Activated CD4-positive, alpha-beta memory T cell treated with anti-CD3 and anti-CD28 coated beads for 36 hours (primary cell): ENCODE measurements at regions not wholly inside any gene's neighbourhood (a gene's known extent, or its start where the extent isn't known, plus 50 kb on each side); places are given as distances from the start of the nearest gene placed in this dataset.

Experiments used
- CTCF ChIA-PET: fragments of 350-600 bp; sonication (Branson Sonifier 250); formaldehyde crosslinking; loops from one replicate; lab custom pipeline; 2021; ENCODE audit warnings: antibody characterized with exemption, inconsistent platforms; lab: Charles Lee
- POLR2A ChIA-PET: fragments of 350-600 bp; sonication (Branson Sonifier 250); formaldehyde crosslinking; loops from one replicate; lab custom pipeline; 2021; ENCODE audit warnings: antibody characterized with exemption; lab: Charles Lee
- DNase-seq: peaks from one replicate; pipeline ENCODE4 v3.0.0-alpha.2; 2020
- H3K27ac Mint-ChIP-seq: one replicate; pipeline ENCODE4 v1.8.0; 2021; ENCODE audit warnings: mixed read lengths
- H3K27me3 Mint-ChIP-seq: one replicate; pipeline ENCODE4 v1.8.0; 2021; ENCODE audit warnings: mixed read lengths
- H3K36me3 Mint-ChIP-seq: one replicate; pipeline ENCODE4 v1.8.0; 2021; ENCODE audit warnings: mixed read lengths
- H3K4me1 Mint-ChIP-seq: one replicate; pipeline ENCODE4 v1.8.0; 2021; ENCODE audit warnings: low read depth, mixed read lengths
- H3K4me3 Mint-ChIP-seq: one replicate; pipeline ENCODE4 v1.8.0; 2021; ENCODE audit warnings: mild to moderate bottlenecking, mixed read lengths
- H3K9me3 Mint-ChIP-seq: one replicate; pipeline ENCODE4 v1.8.0; 2021; ENCODE audit warnings: mixed read lengths
- intact Hi-C: fragments of 100-400 bp; cut with micrococcal nuclease; formaldehyde crosslinking; loops from one replicate; pipeline ENCODE4 v1.15.1; 2023

- DNase-seq = no peak
- ChIA-PET POLR2A (no interaction called here), CTCF (no interaction called here)
- H3K4me1 Mint-ChIP-seq = no peaks in the 10 kb centered on the region
- no peak overlapping the region for H3K4me3 Mint-ChIP-seq
- no peaks in the 10 kb centered on the region for H3K9me3 Mint-ChIP-seq
- intact Hi-C loops = no loop called here
- no peaks in the 10 kb centered on the region for H3K36me3 Mint-ChIP-seq
- H3K27me3 Mint-ChIP-seq = no peaks in the 10 kb centered on the region
- H3K27ac Mint-ChIP-seq = no peak overlapping the region
Observed at GRCh38 chr2:180367815-180368214, 360.7 kb upstream of the CWC22 start.

- DNase-seq = no peak
- no peak overlapping the region for H3K4me3 Mint-ChIP-seq
- no peaks in the 10 kb centered on the region for H3K27me3 Mint-ChIP-seq
- H3K9me3 Mint-ChIP-seq = no peaks in the 10 kb centered on the region
- ChIA-PET POLR2A (no interaction called here), CTCF (no interaction called here)
- H3K4me1 Mint-ChIP-seq = no peaks in the 10 kb centered on the region
- H3K27ac Mint-ChIP-seq = no peak overlapping the region
- intact Hi-C loops = no loop called here
- H3K36me3 Mint-ChIP-seq = no peaks in the 10 kb centered on the region
Observed at GRCh38 chr2:180366481-180366880, 359.4 kb upstream of the CWC22 start.

DNA sequence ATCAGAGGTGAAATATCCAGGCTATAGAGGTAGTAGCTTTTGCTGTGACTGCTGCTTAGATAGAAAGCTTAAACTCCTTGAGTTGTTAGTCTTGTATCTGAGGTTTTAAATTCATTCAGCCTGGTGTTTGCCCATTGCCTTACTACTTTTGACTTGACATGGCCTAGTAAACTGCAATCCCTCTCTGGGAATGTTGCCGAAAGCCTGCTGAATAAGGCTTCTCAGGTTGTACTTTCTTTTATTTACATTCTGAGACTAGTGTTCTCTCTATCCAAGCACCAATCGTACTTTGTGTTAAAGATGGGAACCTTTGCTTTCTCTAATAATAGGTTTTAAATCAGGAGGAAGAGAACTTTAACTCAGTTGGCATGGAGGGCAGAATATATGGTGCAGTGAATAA is 357.6 kb upstream of the CWC22 start:
- H3K4me1 Mint-ChIP-seq = no peaks in the 10 kb centered on the region
- DNase-seq = no peak
- H3K9me3 Mint-ChIP-seq = no peaks in the 10 kb centered on the region
- H3K27ac Mint-ChIP-seq = no peak overlapping the region
- ChIA-PET POLR2A (no interaction called here), CTCF (no interaction called here)
- no peak overlapping the region for H3K4me3 Mint-ChIP-seq
- intact Hi-C loops = no loop called here
- no peaks in the 10 kb centered on the region for H3K27me3 Mint-ChIP-seq
- no peaks in the 10 kb centered on the region for H3K36me3 Mint-ChIP-seq

- DNase-seq = no peak
- Mint-ChIP-seq H3K27ac (no peak overlapping the region), H3K27me3 (no peaks in the 10 kb centered on the region), H3K4me3 (no peak overlapping the region), H3K36me3 (no peaks in the 10 kb centered on the region), H3K4me1 (no peaks in the 10 kb centered on the region), H3K9me3 (no peaks in the 10 kb centered on the region)
- POLR2A ChIA-PET = no interaction called here
- CTCF ChIA-PET = no interaction called here
- intact Hi-C loops = no loop called here
Observed at GRCh38 chr2:180360283-180360618, 353.2 kb upstream of the CWC22 start.

DNA sequence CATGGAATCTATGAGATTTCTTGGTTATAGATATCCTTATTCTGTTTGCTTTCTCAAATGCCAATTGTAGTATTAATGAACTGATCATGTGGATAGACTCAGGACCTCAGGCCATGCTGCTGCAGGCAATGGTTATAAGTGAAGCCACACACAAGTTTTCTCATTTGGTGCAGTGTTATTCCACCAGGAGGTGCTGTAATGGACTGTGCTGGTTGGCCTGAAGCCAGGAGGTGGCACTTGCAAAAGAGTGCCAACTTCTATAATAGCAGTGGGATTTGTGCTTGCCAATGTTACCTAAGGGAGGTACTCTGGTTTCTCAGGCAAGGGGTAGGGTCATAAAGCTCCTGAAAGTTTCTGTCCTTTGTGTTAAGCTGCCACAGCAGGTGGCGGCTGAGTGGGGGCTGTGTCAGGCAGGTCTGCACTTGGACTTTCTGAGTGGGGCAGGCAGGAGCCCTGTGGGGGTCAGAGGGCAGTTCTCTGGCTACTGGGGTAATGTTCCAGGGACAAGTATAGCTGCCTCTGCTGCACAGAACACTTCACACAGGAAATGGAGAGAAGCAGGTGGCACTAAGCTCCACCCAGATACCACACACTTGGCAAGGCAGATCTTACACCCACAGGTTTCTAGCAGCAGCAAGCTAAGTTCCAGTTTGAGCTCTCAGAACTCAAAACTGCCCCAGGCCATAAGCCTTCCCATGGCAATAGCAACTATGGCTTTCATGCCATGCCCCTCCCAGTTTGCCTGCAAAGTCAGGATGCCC is 352.6 kb upstream of the CWC22 start:
- no peak for DNase-seq
- Mint-ChIP-seq H3K27ac (no peak overlapping the region), H3K9me3 (no peaks in the 10 kb centered on the region), H3K4me3 (no peak overlapping the region), H3K27me3 (no peaks in the 10 kb centered on the region), H3K36me3 (no peaks in the 10 kb centered on the region), H3K4me1 (no peaks in the 10 kb centered on the region)
- intact Hi-C loops = no loop called here
- ChIA-PET POLR2A (no interaction called here), CTCF (no interaction called here)

DNA sequence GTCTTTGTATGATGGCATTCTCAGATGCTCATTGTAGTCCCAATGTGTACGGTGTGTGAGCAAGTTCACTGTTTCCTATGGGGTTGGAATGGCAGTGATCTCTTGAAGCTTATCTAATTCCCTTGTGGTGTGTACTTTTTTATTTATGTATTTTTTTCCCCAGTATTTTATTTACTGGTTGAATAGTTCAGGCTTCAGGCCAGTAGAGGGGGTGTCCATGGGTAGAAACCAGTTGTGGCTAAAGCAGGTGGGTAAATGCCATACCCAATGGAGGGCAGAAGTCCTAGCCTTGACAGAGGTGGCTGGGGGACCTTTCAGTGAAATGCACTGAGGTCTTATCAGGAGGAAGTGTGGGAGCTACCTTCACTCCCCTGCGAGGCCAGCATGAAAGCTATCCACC is 351.4 kb upstream of the CWC22 start:
- intact Hi-C loops = no loop called here
- no peaks in the 10 kb centered on the region for H3K4me1 Mint-ChIP-seq
- ChIA-PET POLR2A (no interaction called here), CTCF (no interaction called here)
- H3K27me3 Mint-ChIP-seq = no peaks in the 10 kb centered on the region
- H3K4me3 Mint-ChIP-seq = no peak overlapping the region
- H3K36me3 Mint-ChIP-seq = no peaks in the 10 kb centered on the region
- DNase-seq = no peak
- H3K9me3 Mint-ChIP-seq = no peaks in the 10 kb centered on the region
- no peak overlapping the region for H3K27ac Mint-ChIP-seq

- no peaks in the 10 kb centered on the region for H3K27me3 Mint-ChIP-seq
- no peaks in the 10 kb centered on the region for H3K9me3 Mint-ChIP-seq
- H3K4me1 Mint-ChIP-seq = no peaks in the 10 kb centered on the region
- intact Hi-C loops = no loop called here
- H3K36me3 Mint-ChIP-seq = no peaks in the 10 kb centered on the region
- CTCF ChIA-PET = no interaction called here
- POLR2A ChIA-PET = no interaction called here
- no peak overlapping the region for H3K27ac Mint-ChIP-seq
- no peak overlapping the region for H3K4me3 Mint-ChIP-seq
- no peak for DNase-seq
Observed at GRCh38 chr2:180356676-180357075, 349.6 kb upstream of the CWC22 start.

GRCh38 chr2:180352620-180353019 is 345.5 kb upstream of the CWC22 start:
- CTCF ChIA-PET = no interaction called here
- DNase-seq = no peak
- no peak overlapping the region for H3K4me3 Mint-ChIP-seq
- no peaks in the 10 kb centered on the region for H3K9me3 Mint-ChIP-seq
- H3K27me3 Mint-ChIP-seq = no peaks in the 10 kb centered on the region
- no peaks in the 10 kb centered on the region for H3K36me3 Mint-ChIP-seq
- no peak overlapping the region for H3K27ac Mint-ChIP-seq
- H3K4me1 Mint-ChIP-seq = no peaks in the 10 kb centered on the region
- POLR2A ChIA-PET = no interaction called here
- intact Hi-C loops = no loop called here

- Mint-ChIP-seq H3K4me3 (no peak overlapping the region), H3K36me3 (no peaks in the 10 kb centered on the region), H3K27me3 (no peaks in the 10 kb centered on the region), H3K27ac (no peak overlapping the region), H3K9me3 (peaks cover 4% of the 10 kb centered on the region), H3K4me1 (no peaks in the 10 kb centered on the region)
- no peak for DNase-seq
- ChIA-PET CTCF (no interaction called here), POLR2A (no interaction called here)
- intact Hi-C loops = no loop called here
Observed at GRCh38 chr2:180349809-180350208, 342.7 kb upstream of the CWC22 start.

GRCh38 chr2:180343528-180344345 is 336.6 kb upstream of the CWC22 start:
- H3K4me3 Mint-ChIP-seq = no peak overlapping the region
- no peaks in the 10 kb centered on the region for H3K36me3 Mint-ChIP-seq
- intact Hi-C loops = no loop called here
- H3K27ac Mint-ChIP-seq = no peak overlapping the region
- DNase-seq = no peak
- ChIA-PET POLR2A (no interaction called here), CTCF (no interaction called here)
- H3K4me1 Mint-ChIP-seq = no peaks in the 10 kb centered on the region
- no peaks in the 10 kb centered on the region for H3K27me3 Mint-ChIP-seq
- peaks cover 8% of the 10 kb centered on the region for H3K9me3 Mint-ChIP-seq

GRCh38 chr2:180337136-180337535 is 330.0 kb upstream of the CWC22 start:
- POLR2A ChIA-PET = no interaction called here
- DNase-seq = no peak
- H3K9me3 Mint-ChIP-seq = peaks cover 42% of the 10 kb centered on the region
- H3K27ac Mint-ChIP-seq = no peak overlapping the region
- no peaks in the 10 kb centered on the region for H3K27me3 Mint-ChIP-seq
- intact Hi-C loops = no loop called here
- H3K4me1 Mint-ChIP-seq = no peaks in the 10 kb centered on the region
- no peaks in the 10 kb centered on the region for H3K36me3 Mint-ChIP-seq
- CTCF ChIA-PET = no interaction called here
- H3K4me3 Mint-ChIP-seq = no peak overlapping the region

DNA sequence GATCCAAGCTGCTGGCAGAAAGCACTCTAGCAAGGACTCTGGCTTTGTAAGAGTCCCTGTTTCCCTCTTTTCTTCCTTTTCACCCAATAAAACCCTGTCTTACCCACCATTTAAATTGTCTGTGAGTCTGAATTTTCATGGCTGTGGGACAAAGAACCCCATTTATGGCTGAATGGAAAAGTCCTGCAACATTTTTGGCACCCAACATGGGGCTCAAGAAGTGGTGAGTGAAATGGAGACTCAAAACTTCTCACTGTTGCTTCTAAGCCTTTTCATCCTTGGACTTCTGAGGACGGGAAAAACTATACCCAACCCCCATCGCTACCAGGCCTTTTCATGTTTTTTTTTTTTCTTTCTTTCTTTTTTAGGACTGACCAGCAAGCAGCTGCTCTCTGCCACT is 329.5 kb upstream of the CWC22 start:
- Mint-ChIP-seq H3K4me3 (no peak overlapping the region), H3K9me3 (peaks cover 42% of the 10 kb centered on the region), H3K27me3 (no peaks in the 10 kb centered on the region), H3K27ac (no peak overlapping the region), H3K36me3 (no peaks in the 10 kb centered on the region), H3K4me1 (no peaks in the 10 kb centered on the region)
- intact Hi-C loops = no loop called here
- ChIA-PET CTCF (no interaction called here), POLR2A (no interaction called here)
- no peak for DNase-seq

DNA sequence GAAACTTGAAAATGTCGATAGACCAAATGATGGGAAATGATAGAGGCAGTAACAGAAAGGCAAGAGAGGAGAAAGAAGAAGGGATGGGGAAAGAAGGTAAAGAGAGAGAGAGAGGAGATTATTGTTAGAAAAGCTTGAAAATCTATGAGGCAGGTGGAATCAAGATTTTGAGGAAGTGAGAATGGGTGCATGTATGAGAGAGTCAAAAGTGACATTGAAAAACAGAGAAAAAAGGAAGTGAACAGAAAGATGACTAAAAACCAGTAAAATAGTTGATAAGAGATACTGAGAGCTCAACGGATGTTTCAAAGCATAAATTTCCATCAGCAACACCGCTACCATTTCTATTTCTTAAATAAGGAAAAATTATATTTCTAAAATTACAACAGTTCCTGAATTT is 327.4 kb upstream of the CWC22 start:
- intact Hi-C loops = no loop called here
- ChIA-PET POLR2A (no interaction called here), CTCF (no interaction called here)
- H3K4me1 Mint-ChIP-seq = no peaks in the 10 kb centered on the region
- H3K27me3 Mint-ChIP-seq = no peaks in the 10 kb centered on the region
- H3K4me3 Mint-ChIP-seq = no peak overlapping the region
- peaks cover 40% of the 10 kb centered on the region for H3K9me3 Mint-ChIP-seq
- no peaks in the 10 kb centered on the region for H3K36me3 Mint-ChIP-seq
- DNase-seq = no peak
- H3K27ac Mint-ChIP-seq = no peak overlapping the region
